H9 (cell line): ENCODE measurements at regions not wholly inside any gene's neighbourhood (a gene's known extent, or its start where the extent isn't known, plus 50 kb on each side); places are given as distances from the start of the nearest gene placed in this dataset.

Experiments used
- DNase-seq: peaks from one replicate; pipeline ENCODE4 v3.0.0-alpha.2; 2017
- H2AFZ ChIP-seq: one replicate; pipeline ENCODE4 v1.6.1; 2013; ENCODE audit warnings: mild to moderate bottlenecking, low read length, control low read depth, moderate library complexity
- H2AK5ac ChIP-seq: 2 replicates; pipeline ENCODE4 v1.6.1; 2013; ENCODE audit warnings: low read length, control low read depth, mixed read lengths; ENCODE audit not compliant: insufficient read length
- H2BK120ac ChIP-seq: one replicate; pipeline ENCODE4 v1.6.1; 2013; ENCODE audit warnings: low read depth, mild to moderate bottlenecking, low read length, control low read depth, inconsistent platforms; ENCODE audit not compliant: poor library complexity, severe bottlenecking
- H2BK12ac ChIP-seq: 2 replicates; pipeline ENCODE4 v1.6.1; 2013; ENCODE audit warnings: low read length, control low read depth, mixed read lengths, low read depth; ENCODE audit not compliant: insufficient read length
- H2BK15ac ChIP-seq: 2 replicates; pipeline ENCODE4 v1.6.1; 2013; ENCODE audit warnings: low read depth, low read length, control low read depth
- H2BK20ac ChIP-seq: one replicate; pipeline ENCODE4 v1.6.1; 2013; ENCODE audit warnings: low read depth, mild to moderate bottlenecking, low read length, control low read depth, inconsistent platforms; ENCODE audit not compliant: poor library complexity, severe bottlenecking
- H2BK5ac ChIP-seq: 2 replicates; pipeline ENCODE4 v1.6.1; 2013; ENCODE audit warnings: low read length, control low read depth, mixed read lengths; ENCODE audit not compliant: insufficient read length
- H3K14ac ChIP-seq: 2 replicates; pipeline ENCODE4 v1.6.1; 2013; ENCODE audit warnings: low read length, control low read depth; ENCODE audit not compliant: insufficient read depth
- H3K18ac ChIP-seq: 2 replicates; pipeline ENCODE4 v1.6.1; 2013; ENCODE audit warnings: low read depth, mild to moderate bottlenecking, mixed read lengths, low read length, control low read depth; ENCODE audit not compliant: insufficient read length
- H3K23ac ChIP-seq: 2 replicates; pipeline ENCODE4 v1.6.1; 2013; ENCODE audit warnings: low read length, control low read depth, mixed read lengths, low read depth; ENCODE audit not compliant: insufficient read length
- H3K23me2 ChIP-seq: 2 replicates; pipeline ENCODE4 v1.6.1; 2013; ENCODE audit warnings: low read depth, mild to moderate bottlenecking, mixed read lengths, low read length, control low read depth; ENCODE audit not compliant: insufficient read length, poor library complexity, severe bottlenecking
- H3K27ac ChIP-seq: 2 replicates; pipeline ENCODE4 v1.5.1; 2013; ENCODE audit warnings: low read length, control low read depth, mixed read lengths, low read depth; ENCODE audit not compliant: insufficient read length
- H3K27me3 ChIP-seq: 2 replicates; pipeline ENCODE4 v1.6.1; 2013; ENCODE audit warnings: low read length, control low read depth, inconsistent platforms; ENCODE audit not compliant: insufficient read depth
- H3K4ac ChIP-seq: 2 replicates; pipeline ENCODE4 v1.6.1; 2013; ENCODE audit warnings: low read depth, mild to moderate bottlenecking, control low read depth, inconsistent platforms, low read length, moderate library complexity
- H3K4me1 ChIP-seq: 2 replicates; pipeline ENCODE4 v1.6.1; 2013; ENCODE audit warnings: low read length, control low read depth, inconsistent platforms; ENCODE audit not compliant: insufficient read depth
- H3K4me2 ChIP-seq: 2 replicates; pipeline ENCODE4 v1.6.1; 2013; ENCODE audit warnings: low read length, control low read depth, mixed read lengths; ENCODE audit not compliant: insufficient read length, insufficient read depth
- H3K56ac ChIP-seq: 2 replicates; pipeline ENCODE4 v1.6.1; 2013; ENCODE audit warnings: low read depth, mild to moderate bottlenecking, mixed read lengths, low read length, control low read depth; ENCODE audit not compliant: insufficient read length
- H3K79me1 ChIP-seq: 2 replicates; pipeline ENCODE4 v1.6.1; 2013; ENCODE audit warnings: low read depth, mild to moderate bottlenecking, moderate library complexity, low read length, control low read depth, inconsistent platforms; ENCODE audit not compliant: insufficient read depth, poor library complexity, severe bottlenecking
- H3K79me2 ChIP-seq: 2 replicates; pipeline ENCODE4 v1.6.1; 2013; ENCODE audit warnings: low read length, control low read depth, inconsistent platforms; ENCODE audit not compliant: insufficient read depth
- H3K9ac ChIP-seq: 2 replicates; pipeline ENCODE4 v1.6.1; 2013; ENCODE audit warnings: low read length, control low read depth, mixed read lengths; ENCODE audit not compliant: insufficient read length; ENCODE audit errors: extremely low read depth
- H3K9me3 ChIP-seq: one replicate; pipeline ENCODE4 v1.6.1; 2013; ENCODE audit warnings: low read depth, low read length, inconsistent platforms; ENCODE audit not compliant: control insufficient read depth
- H3T11ph ChIP-seq: one replicate; pipeline ENCODE4 v1.6.1; 2013; ENCODE audit warnings: mild to moderate bottlenecking, low read length, control low read depth, inconsistent platforms
- H4K20me1 ChIP-seq: one replicate; pipeline ENCODE4 v1.6.1; 2013; ENCODE audit not compliant: control insufficient read depth, insufficient read length, insufficient read depth
- H4K5ac ChIP-seq: 2 replicates; pipeline ENCODE4 v1.6.1; 2013; ENCODE audit warnings: low read depth, mild to moderate bottlenecking, mixed read lengths, low read length, control low read depth; ENCODE audit not compliant: insufficient read length
- H4K8ac ChIP-seq: replicated peaks from 2 replicates; pipeline ENCODE4 v1.6.1; 2013; ENCODE audit warnings: low read length, control low read depth, mixed read lengths, low read depth; ENCODE audit not compliant: insufficient read length
- H4K91ac ChIP-seq: 2 replicates; pipeline ENCODE4 v1.6.1; 2013; ENCODE audit warnings: low read depth, mild to moderate bottlenecking, moderate library complexity, mixed read lengths, low read length, control low read depth; ENCODE audit not compliant: insufficient read length
- H3K27ac Mint-ChIP-seq, 3 experiments: 2 replicates in 2 of 3; 3 replicates in 1 of 3; pipeline ENCODE4 v1.8.0; 2020 to 2021; ENCODE audit warnings: mixed read lengths in 3 of 3, mild to moderate bottlenecking in 1 of 3, moderate library complexity in 1 of 3
- H3K27me3 Mint-ChIP-seq: 2 replicates; pipeline ENCODE4 v1.8.0; 2021; ENCODE audit warnings: low read depth, mild to moderate bottlenecking, moderate library complexity, mixed read lengths
- H3K36me3 Mint-ChIP-seq, 3 experiments: 2 replicates in 2 of 3; 3 replicates in 1 of 3; pipeline ENCODE4 v1.8.0; 2020 to 2021; ENCODE audit warnings: low read depth in 3 of 3, mixed read lengths in 3 of 3; ENCODE audit not compliant: insufficient read depth in 1 of 3
- H3K4me1 Mint-ChIP-seq, 2 experiments: 2 replicates each; pipeline ENCODE4 v1.8.0; 2020; ENCODE audit warnings: mixed read lengths in 2 of 2
- H3K4me3 Mint-ChIP-seq, 2 experiments: 2 replicates in 1 of 2; 3 replicates in 1 of 2; pipeline ENCODE4 v1.8.0; 2020 to 2021; ENCODE audit warnings: mild to moderate bottlenecking in 2 of 2, mixed read lengths in 2 of 2, moderate library complexity in 1 of 2
- H3K9me3 Mint-ChIP-seq, 2 experiments: 2 replicates in 1 of 2; 3 replicates in 1 of 2; pipeline ENCODE4 v1.8.0; 2020; ENCODE audit warnings: mild to moderate bottlenecking in 2 of 2, mixed read lengths in 2 of 2, moderate library complexity in 1 of 2
- CTCF ChIP-seq: fragments of 200-600 bp; sonication (generic); conservative IDR thresholded peaks from 3 replicates; pipeline ENCODE4 v1.8.0; 2021; ENCODE audit warnings: antibody characterized with exemption, mild to moderate bottlenecking
- WGBS: extraction: QIAGEN DNeasy Blood & Tissue Kit; methylation state at CpG from one replicate; pipeline ENCODE4 v1.1.7; 2013; ENCODE audit warnings: missing lambda C conversion rate, low lambda C conversion rate, mixed read lengths; ENCODE audit not compliant: insufficient read length; ENCODE audit errors: extremely low coverage; 5-methylcytosine and 5-hydroxymethylcytosine counted together

GRCh38 chr13:73251626-73252265, 192.9 kb downstream of the KLF5 start:
- no peaks in the 10 kb centered on the region for H3K79me2 ChIP-seq
- no CpG with 5 or more reads among the region's 1 CpG for WGBS
- no peak overlapping the region for H3K56ac ChIP-seq
- DNase-seq, result no peak
- no peak overlapping the region for H3T11ph ChIP-seq
- H3K79me1 ChIP-seq, result no peaks in the 10 kb centered on the region
- no peak overlapping the region for H3K23ac ChIP-seq
- Mint-ChIP-seq H3K9me3 (no peaks in the 10 kb centered on the region), H3K4me3 (no peak overlapping the region), H3K4me1 (peaks cover 16 to 18% of the 10 kb centered on the region in 2 experiments), H3K36me3 (no peaks in the 10 kb centered on the region), H3K27me3 (no peaks in the 10 kb centered on the region), H3K27ac (no peak overlapping the region)
- no peak for TF ChIP-seq CTCF
- 0 out of 2 replicates have a peak, but pooled peaks cover 6% of the 10 kb centered on the region for H3K4me1 ChIP-seq
- no peak overlapping the region for H3K14ac ChIP-seq
- H2BK15ac ChIP-seq, result no peak overlapping the region
- H3K23me2 ChIP-seq, result no peaks in the 10 kb centered on the region
- H2AFZ ChIP-seq, result no peak overlapping the region
- H4K91ac ChIP-seq, result no peak overlapping the region
- H4K8ac ChIP-seq, result no peak overlapping the region
- H4K5ac ChIP-seq, result no peak overlapping the region
- no peak overlapping the region for H3K4ac ChIP-seq
- H3K9ac ChIP-seq, result no peak overlapping the region
- H3K18ac ChIP-seq, result no peak overlapping the region
- no peaks in the 10 kb centered on the region for H3K9me3 ChIP-seq
- no peak overlapping the region for H2AK5ac ChIP-seq
- no peak overlapping the region for H3K27ac ChIP-seq
- no peaks in the 10 kb centered on the region for H3K27me3 ChIP-seq
- no peak overlapping the region for H2BK12ac ChIP-seq
- H2BK120ac ChIP-seq, result no peak overlapping the region
- H2BK5ac ChIP-seq, result no peak overlapping the region
- no peak overlapping the region for H2BK20ac ChIP-seq
- no peak overlapping the region for H3K4me2 ChIP-seq
- H4K20me1 ChIP-seq, result no peaks in the 10 kb centered on the region
